ENCODE measurements at regions not wholly inside any gene's neighbourhood (a gene's known extent, or its start where the extent isn't known, plus 50 kb on each side); places are given as distances from the start of the nearest gene placed in this dataset.

- DNase-seq: no peak
Measured at GRCh38 chr5:76030343-76030742, 52.8 kb upstream of the SV2C start.

GRCh38 chr5:76029739-76030138 is 53.4 kb upstream of the SV2C start:
- no peak for DNase-seq

- no peak for DNase-seq
Measured at GRCh38 chr5:76025790-76026189, 57.4 kb upstream of the SV2C start.

GRCh38 chr5:76025069-76025468 is 58.1 kb upstream of the SV2C start:
- DNase-seq: no peak

- no peak for DNase-seq
Measured at GRCh38 chr5:76022611-76023010, 60.6 kb upstream of the SV2C start.

- DNase-seq: no peak
Measured at GRCh38 chr5:76021936-76022584, 61.1 kb upstream of the SV2C start.

- no peak for DNase-seq
Measured at GRCh38 chr5:76016258-76016657, 66.9 kb upstream of the SV2C start.

GRCh38 chr5:76014005-76014404 is 69.2 kb upstream of the SV2C start:
- no peak for DNase-seq

GRCh38 chr5:76007904-76008303 is 75.3 kb upstream of the SV2C start:
- DNase-seq: no peak

GRCh38 chr5:76000582-76000981 is 82.6 kb upstream of the SV2C start:
- no peak for DNase-seq

- DNase-seq: no peak
Measured at GRCh38 chr5:75993643-75994520, 89.3 kb upstream of the SV2C start.

GRCh38 chr5:75993183-75993582 is 90.0 kb upstream of the SV2C start:
- DNase-seq: no peak

- no peak for DNase-seq
Measured at GRCh38 chr5:75992753-75993152, 90.4 kb upstream of the SV2C start.

GRCh38 chr5:75985077-75985476 is 98.1 kb upstream of the SV2C start:
- no peak for DNase-seq

GRCh38 chr5:75975496-75975895 is 107.7 kb upstream of the SV2C start:
- DNase-seq: no peak

GRCh38 chr5:75965292-75965691 is 117.9 kb upstream of the SV2C start:
- no peak for DNase-seq

GRCh38 chr5:75964008-75964407 is 119.2 kb upstream of the SV2C start:
- DNase-seq: no peak

- DNase-seq: no peak
Measured at GRCh38 chr5:75963554-75963953, 119.6 kb upstream of the SV2C start.

GRCh38 chr5:75961818-75962217 is 121.4 kb upstream of the SV2C start:
- DNase-seq: no peak

GRCh38 chr5:75960129-75960528 is 123.1 kb upstream of the SV2C start:
- no peak for DNase-seq

GRCh38 chr5:75952963-75953362 is 130.2 kb upstream of the SV2C start:
- no peak for DNase-seq

- no peak for DNase-seq
Measured at GRCh38 chr5:75952291-75952690, 130.9 kb upstream of the SV2C start.

- DNase-seq: no peak
Measured at GRCh38 chr5:75951716-75952115, 131.5 kb upstream of the SV2C start.

- DNase-seq: no peak
Measured at GRCh38 chr5:75951158-75951557, 132.0 kb upstream of the SV2C start.

GRCh38 chr5:75948438-75948837 is 134.7 kb upstream of the SV2C start:
- no peak for DNase-seq

Data from retina (tissue), 1 donor.